ENCODE measurements at regions not wholly inside any gene's neighbourhood (a gene's known extent, or its start where the extent isn't known, plus 50 kb on each side); places are given as distances from the start of the nearest gene placed in this dataset.

- DNase-seq (ENCODE audit: low read depth), result no peak
Observed at GRCh38 chr20:24059174-24059573, 70.6 kb upstream of the GGTLC1 start.

GRCh38 chr20:24056491-24056890 is 67.9 kb upstream of the GGTLC1 start:
- no peak for DNase-seq (ENCODE audit: low read depth)

DNA sequence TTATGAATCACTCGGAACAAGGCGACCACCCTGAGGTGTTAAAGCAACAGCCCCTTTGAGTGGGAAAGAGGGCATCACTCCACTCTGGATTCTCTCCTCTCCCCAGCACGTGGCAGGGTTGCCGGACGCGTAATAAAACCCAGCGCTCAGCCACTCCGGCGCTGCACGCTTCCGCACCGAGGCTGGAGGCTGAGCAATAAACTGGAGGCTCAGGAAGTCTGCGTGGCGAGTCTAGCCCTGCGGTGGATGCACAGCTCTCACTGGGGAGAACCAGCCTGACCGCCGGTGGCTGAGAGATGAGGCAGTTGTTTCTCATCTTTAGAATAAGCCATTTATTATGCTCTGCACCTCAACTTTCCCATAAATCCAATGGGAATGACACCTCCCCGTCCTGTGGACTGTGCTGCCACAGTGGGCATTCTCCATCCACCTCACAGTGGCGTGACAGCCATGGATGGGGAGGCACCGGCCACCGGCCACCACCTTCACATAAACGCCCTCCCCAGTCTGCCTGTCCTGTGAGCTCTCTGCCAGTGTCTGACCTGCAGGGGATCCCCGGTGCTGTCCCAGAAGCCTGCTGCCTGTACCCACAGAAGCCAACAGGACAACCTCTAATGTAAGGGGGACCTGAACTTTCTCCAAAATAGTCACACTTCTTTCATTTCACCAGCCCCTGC is 64.2 kb upstream of the GGTLC1 start:
- no peak for DNase-seq (ENCODE audit: low read depth)

DNA sequence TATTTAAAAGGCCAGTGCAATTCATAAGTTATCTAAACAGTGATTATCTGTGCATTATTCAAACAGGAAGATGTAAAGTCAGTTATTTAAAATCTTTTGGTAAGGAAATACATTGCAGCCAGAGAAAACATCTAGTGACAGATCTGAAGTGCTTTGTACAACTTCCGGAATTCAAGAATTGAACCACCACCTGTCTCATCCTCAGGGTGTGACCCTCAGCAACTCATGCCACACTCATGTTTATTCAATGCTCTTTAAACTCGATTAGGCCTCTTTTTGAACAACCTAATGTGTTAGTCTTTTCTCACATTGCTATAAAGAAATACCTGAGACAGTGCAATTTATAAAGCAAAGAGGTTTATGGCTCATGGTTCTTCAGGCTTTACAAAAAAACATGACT is 62.6 kb upstream of the GGTLC1 start:
- DNase-seq (ENCODE audit: low read depth), result no peak

- no peak for DNase-seq (ENCODE audit: low read depth)
Observed at GRCh38 chr20:24050119-24050518, 61.5 kb upstream of the GGTLC1 start.

- no peak for DNase-seq (ENCODE audit: low read depth)
Observed at GRCh38 chr20:24049081-24049480, 60.5 kb upstream of the GGTLC1 start.

GRCh38 chr20:24048024-24048611 is 59.5 kb upstream of the GGTLC1 start:
- no peak for DNase-seq (ENCODE audit: low read depth)

GRCh38 chr20:24046888-24047287 is 58.3 kb upstream of the GGTLC1 start:
- no peak for DNase-seq (ENCODE audit: low read depth)

DNA sequence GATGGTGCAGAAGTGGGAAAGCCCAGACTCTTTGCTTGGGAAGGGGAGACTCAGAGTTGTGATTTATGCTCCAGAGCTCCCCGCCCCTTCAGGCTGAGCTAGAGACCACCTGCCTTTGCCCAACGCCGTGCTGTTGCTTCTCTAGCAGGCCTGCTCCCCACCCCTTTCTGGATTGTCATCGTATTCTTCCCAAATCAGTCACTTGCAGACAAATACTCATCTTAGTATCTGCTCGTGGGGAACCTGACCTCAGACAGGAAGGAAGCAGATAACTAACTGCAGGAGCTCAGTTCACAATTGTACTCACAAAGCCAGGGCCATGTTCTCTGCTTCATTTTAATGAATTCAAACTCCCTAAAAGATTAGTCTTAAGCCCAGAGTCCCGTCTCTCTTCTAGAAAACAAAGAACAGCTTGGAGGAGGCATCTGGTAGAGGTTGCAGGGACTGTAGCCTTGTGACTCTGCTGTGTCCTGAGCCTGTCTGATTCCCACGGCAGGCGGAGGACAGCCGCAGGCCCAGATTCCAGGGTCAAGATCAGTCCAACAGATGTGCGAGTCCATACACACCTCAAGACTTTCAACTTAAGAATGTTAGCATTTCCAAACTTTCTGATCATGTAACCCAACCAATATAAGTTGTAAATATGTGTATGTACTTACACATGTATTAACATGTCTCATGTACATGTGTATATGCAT is 57.2 kb upstream of the GGTLC1 start:
- no peak for DNase-seq (ENCODE audit: low read depth)

DNA sequence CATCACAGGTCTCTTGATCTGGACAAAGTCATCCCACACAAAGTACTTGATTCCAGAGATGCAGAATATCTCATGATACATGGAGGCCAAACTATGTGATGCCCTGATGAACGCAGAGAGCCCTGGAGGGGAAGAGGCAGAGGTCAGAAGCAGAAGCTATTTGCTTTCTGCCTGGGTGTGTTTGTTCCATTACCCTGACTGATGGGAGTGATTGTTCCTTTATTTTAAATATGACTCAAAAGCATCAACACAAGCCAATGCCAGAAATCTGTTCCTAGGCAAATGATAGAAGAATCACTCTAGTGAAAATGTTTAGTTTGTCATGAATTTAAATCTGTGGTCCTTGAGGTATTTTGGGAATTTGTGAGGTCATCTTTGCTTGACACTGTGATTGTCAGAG is 54.7 kb upstream of the GGTLC1 start:
- DNase-seq (ENCODE audit: low read depth), result no peak

DNA sequence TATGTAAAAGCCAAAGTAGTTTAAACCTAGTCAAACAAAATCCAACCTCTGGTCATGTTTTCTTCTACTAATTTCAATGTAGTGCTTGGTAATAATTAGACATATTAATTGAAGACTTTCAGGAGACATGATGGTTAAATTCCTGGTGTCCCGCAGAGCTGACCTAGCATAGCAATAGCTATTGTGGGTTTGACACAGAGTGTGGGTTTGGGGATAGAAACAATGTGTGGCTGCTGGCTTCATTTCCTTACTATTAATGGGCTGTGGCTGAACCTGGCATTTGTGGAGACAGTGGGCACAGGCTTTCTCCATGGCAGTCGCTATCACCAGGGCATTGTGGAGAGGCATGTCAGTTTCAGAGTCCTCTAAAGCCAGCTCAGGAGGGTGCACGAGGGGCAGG is 54.1 kb upstream of the GGTLC1 start:
- no peak for DNase-seq (ENCODE audit: low read depth)

GRCh38 chr20:24040896-24041459 is 52.4 kb upstream of the GGTLC1 start:
- no peak for DNase-seq (ENCODE audit: low read depth)

DNA sequence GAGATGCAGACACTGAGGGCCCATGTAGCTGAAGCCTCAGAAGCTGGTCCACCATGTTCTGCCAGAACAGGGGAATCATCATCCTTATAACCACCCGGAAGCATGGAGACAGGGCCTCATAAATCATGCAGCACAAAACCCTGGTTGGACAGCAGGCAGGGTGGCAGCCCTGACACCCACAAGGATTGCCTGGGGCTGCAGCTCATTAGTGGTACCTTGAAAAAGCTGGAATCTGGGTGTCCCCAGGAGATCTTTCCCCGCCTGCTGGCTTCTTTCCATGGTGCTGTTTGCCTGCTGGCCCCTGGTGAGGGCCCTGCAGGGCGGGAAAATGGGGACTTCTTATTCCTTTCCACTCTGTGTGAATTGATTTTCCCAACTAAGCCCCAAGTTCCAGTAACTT is 50.6 kb upstream of the GGTLC1 start:
- no peak for DNase-seq (ENCODE audit: low read depth)
